ENCODE measurements at regions not wholly inside any gene's neighbourhood (a gene's known extent, or its start where the extent isn't known, plus 50 kb on each side); places are given as distances from the start of the nearest gene placed in this dataset.

DNA sequence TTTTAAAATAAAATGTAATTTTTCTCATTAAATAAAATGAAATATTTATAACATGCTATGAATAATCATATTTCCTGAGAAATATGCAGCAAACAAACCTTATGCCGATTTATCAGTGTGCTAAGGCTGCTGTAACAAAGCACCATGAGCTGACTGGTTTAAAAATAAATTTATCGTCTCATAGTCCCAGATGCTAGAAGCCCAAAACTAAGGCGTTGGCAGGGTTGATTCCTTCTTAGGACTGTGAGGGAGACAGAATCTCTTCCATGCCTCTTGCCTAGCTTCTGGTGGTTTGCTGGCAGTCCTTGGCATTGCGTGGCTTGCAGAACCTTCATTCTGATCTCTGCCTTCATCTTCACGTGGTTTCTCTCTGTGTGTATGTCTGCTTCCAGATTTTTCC lies 740.3 kb downstream of the OTOL1 start:
- H3K27ac ChIP-seq = no peak overlapping the region
- DNase-seq = no peak
- H3K27me3 ChIP-seq = no peaks in the 10 kb centered on the region
- H3K4me1 ChIP-seq (replicated peaks in 1 of 2) = no peaks in the 10 kb centered on the region
- H3K36me3 ChIP-seq (replicated peaks in 1 of 2) = no peaks in the 10 kb centered on the region
- WGBS, 4 donors = 69 to 81% (median 77%) methylated on average over 5 of the region's 5 CpGs
- H3K9me3 ChIP-seq (replicated peaks in 1 of 3) = no peaks in the 10 kb centered on the region
- intact Hi-C loops (cut with DNase I) = no loop called here
- H3K4me3 ChIP-seq = no peak overlapping the region
- TF ChIP-seq, protein P1, sequence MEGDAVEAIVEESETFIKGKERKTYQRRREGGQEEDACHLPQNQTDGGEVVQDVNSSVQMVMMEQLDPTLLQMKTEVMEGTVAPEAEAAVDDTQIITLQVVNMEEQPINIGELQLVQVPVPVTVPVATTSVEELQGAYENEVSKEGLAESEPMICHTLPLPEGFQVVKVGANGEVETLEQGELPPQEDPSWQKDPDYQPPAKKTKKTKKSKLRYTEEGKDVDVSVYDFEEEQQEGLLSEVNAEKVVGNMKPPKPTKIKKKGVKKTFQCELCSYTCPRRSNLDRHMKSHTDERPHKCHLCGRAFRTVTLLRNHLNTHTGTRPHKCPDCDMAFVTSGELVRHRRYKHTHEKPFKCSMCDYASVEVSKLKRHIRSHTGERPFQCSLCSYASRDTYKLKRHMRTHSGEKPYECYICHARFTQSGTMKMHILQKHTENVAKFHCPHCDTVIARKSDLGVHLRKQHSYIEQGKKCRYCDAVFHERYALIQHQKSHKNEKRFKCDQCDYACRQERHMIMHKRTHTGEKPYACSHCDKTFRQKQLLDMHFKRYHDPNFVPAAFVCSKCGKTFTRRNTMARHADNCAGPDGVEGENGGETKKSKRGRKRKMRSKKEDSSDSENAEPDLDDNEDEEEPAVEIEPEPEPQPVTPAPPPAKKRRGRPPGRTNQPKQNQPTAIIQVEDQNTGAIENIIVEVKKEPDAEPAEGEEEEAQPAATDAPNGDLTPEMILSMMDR (IDR thresholded peaks at IDR 0.05) = no peak
- no peak for TF ChIP-seq POLR2A (IDR thresholded peaks at IDR 0.05)

DNA sequence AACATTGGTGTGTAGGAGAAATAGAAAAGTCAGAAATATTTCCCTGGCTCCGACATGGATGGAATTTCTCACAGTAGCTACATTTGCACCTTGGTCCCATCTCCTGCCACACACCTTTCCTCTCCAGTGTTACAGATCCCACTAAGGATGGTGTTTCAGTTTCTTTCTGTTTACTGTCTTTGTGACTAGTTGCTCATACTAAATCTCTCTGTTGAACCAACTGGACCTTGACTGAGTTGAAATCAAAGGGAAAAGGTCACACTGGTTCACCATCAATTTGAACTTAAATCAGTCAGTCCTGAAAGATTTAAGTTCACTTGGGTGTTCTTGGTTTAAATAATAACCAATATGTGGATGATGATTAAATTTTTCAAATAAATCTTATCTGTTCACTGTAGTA lies 754.2 kb downstream of the OTOL1 start:
- Histone ChIP-seq H3K27me3 (no peaks in the 10 kb centered on the region), H3K9me3 (replicated peaks in 1 of 3) (no peaks in the 10 kb centered on the region), H3K4me3 (no peak overlapping the region), H3K36me3 (replicated peaks in 1 of 2) (no peaks in the 10 kb centered on the region), H3K4me1 (replicated peaks in 1 of 2) (no peaks in the 10 kb centered on the region), H3K27ac (no peak overlapping the region)
- TF ChIP-seq, protein P1 (IDR thresholded peaks at IDR 0.05) = no peak
- no peak for TF ChIP-seq POLR2A (IDR thresholded peaks at IDR 0.05)
- intact Hi-C loops (cut with DNase I) = no loop called here
- WGBS, 4 donors = 35 to 63% (median 55%) methylated on average over 1 of the region's 1 CpG
- DNase-seq = no peak

DNA sequence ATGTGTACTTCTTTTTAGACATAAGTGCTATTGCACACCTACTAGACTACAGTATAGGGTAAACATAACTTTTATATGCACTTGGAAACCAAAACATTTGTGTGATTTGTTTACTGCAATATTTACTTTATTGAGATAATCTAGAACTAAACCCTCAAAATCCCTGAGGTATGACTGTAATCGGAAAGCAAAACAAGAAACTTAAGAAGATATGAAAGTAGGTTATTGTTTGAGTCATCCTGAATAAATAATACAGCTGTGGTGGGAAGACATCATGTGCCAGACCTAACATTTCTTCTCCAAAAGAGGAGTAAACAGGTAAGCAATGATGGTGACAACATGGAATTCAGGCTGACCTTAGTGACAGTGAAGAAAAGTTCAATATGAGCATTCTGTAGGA lies 765.5 kb downstream of the OTOL1 start:
- no peaks in the 10 kb centered on the region for H3K4me1 ChIP-seq (replicated peaks in 1 of 2)
- intact Hi-C loops (cut with DNase I) = no loop called here
- WGBS, 4 donors = 69 to 82% (median 76%) methylated on average over 1 of the region's 1 CpG
- no peak overlapping the region for H3K27ac ChIP-seq
- H3K27me3 ChIP-seq = no peaks in the 10 kb centered on the region
- H3K4me3 ChIP-seq = no peak overlapping the region
- TF ChIP-seq POLR2A (IDR thresholded peaks at IDR 0.05) = no peak
- TF ChIP-seq, protein P1 (IDR thresholded peaks at IDR 0.05) = no peak
- H3K36me3 ChIP-seq (replicated peaks in 1 of 2) = no peaks in the 10 kb centered on the region
- H3K9me3 ChIP-seq (replicated peaks in 1 of 3) = no peaks in the 10 kb centered on the region
- no peak for DNase-seq

DNA sequence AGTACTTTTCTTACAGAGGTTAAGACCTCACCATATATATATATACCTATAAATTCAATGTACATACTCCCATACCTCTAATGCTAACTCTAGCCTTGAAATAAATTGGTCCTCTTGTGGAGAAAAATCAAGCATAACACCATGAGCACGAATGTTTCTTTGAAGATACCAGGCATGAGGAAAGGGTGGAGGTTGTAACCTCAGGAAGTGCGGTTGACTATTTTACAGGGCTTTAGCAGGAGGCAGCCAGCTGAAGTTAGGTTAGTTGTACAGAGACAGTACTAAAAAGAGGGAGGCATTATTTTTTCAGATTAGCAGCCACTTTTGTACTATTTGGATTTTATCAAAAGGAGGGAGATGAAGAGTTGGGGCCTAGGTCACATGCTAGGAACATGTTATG lies 767.0 kb downstream of the OTOL1 start:
- intact Hi-C loops (cut with DNase I) = no loop called here
- WGBS, 4 donors = 64 to 75% (median 69%) methylated on average over 2 of the region's 2 CpGs
- Histone ChIP-seq H3K4me3 (no peak overlapping the region), H3K4me1 (replicated peaks in 1 of 2) (no peaks in the 10 kb centered on the region), H3K27ac (no peak overlapping the region), H3K9me3 (replicated peaks in 1 of 3) (no peaks in the 10 kb centered on the region), H3K36me3 (replicated peaks in 1 of 2) (no peaks in the 10 kb centered on the region), H3K27me3 (no peaks in the 10 kb centered on the region)
- no peak for TF ChIP-seq POLR2A (IDR thresholded peaks at IDR 0.05)
- TF ChIP-seq, protein P1 (IDR thresholded peaks at IDR 0.05) = no peak
- no peak for DNase-seq
